GM21737 (cell line): ENCODE measurements at regions not wholly inside any gene's neighbourhood (a gene's known extent, or its start where the extent isn't known, plus 50 kb on each side); places are given as distances from the start of the nearest gene placed in this dataset.
"Not testable (repeated sequence)": the region's sequence is repeated elsewhere in the genome, so short reads cannot be mapped to it uniquely, and the experiment has no call there.

Source experiments
- ATAC-seq: cut with Tn5 transposase; IDR thresholded peaks from one replicate; pipeline ENCODE4 v1.9.1; 2021; ENCODE audit warnings: mild to moderate bottlenecking, moderate library complexity; ENCODE audit not compliant: unreplicated experiment

DNA sequence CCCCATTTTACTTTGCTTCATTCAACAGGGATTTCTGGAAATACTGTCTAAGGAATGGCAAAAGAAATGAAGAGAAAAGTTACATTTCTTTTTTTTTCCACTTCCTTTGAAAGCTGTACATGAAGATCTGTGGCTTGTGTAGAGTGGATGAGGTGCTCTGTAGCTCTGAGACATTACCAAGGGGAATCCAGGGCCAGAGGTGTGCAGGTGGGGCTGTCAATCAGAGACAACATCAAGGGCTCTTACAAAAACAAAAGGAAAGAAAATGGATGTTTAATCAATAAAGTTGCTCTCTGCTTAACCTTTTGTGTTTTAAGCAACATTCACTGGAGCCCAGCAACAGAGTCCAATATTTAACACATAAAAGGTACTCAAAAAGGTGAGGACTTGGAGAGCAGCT, 391.1 kb downstream of the TMEM38B start:
- ATAC-seq = no peak

DNA sequence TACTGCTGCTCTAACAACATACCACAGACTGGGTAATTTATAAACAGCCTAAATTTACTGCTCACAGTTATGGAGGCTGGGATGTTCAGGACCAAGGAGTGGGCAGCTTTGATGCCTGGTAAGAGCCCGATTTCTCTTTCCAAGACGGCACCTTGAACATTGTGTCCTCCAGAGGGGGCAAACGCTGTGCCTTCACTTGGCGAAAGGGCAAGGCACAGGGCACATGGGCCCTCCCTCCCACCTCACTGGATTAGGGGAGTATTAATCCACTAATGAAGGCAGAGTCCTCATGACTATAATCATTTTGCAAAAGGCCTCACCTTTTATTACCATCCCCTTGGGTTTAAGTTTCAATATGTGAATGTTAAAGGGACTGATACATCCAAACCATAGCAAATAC, 397.7 kb downstream of the TMEM38B start:
- no peak for ATAC-seq

DNA sequence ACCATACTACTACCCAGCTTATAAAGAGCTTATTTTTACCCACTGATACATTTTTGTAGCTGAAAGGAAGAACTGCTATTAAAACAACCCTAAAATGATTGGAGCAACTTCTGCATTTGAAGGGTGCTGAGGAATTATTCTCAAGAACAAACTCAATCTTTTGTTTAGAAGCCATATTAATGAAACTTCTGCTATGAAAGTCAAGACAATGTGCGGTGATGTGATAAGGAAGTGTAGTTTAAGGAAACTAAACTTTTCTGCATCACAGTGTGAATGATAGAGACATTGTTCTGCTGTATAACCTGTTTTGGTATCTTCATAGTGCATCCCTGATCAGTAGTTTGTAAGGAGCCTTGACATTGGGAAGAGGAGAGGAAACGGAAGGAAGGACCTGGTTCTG, 408.5 kb downstream of the TMEM38B start:
- ATAC-seq = no peak

DNA sequence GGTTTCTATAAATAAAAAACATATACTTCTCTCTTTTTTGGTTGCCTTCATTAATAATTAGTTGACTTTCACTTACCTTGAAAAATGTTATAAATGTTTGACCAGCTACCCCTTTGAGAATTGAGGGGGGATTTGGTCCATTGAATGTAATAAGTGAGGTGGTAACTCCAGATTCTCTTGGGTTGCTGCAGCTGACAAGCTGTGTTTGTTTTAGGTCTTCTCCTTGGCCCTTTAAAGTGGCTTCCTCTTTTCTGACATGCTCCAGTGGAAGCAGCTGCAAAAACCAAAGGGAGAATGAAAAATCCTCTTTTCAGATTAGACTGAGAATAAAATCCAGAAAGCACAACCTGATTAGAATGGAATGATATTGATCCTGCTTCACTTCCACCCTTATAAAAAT, 410.5 kb downstream of the TMEM38B start:
- peak; percentile 62 for ATAC-seq

DNA sequence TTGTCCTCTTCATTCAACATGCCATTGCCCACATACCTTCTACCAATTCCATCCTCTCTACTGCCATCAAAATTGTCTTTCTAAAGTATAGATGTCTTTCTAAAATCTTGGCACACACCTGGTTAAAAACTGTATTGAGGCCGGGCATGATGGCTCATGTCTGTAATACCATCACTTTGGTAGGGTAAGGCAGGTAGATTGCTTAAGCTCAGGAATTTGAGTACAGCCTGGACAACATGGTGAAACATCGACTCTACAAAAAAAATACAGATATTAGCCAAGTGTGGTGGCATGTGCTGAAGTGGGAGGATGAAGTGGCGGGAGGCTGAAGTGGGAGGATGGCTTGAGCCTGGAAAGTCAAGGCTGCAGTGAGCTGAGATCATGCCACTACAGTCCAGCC, 412.1 kb downstream of the TMEM38B start:
- ATAC-seq = no peak

DNA sequence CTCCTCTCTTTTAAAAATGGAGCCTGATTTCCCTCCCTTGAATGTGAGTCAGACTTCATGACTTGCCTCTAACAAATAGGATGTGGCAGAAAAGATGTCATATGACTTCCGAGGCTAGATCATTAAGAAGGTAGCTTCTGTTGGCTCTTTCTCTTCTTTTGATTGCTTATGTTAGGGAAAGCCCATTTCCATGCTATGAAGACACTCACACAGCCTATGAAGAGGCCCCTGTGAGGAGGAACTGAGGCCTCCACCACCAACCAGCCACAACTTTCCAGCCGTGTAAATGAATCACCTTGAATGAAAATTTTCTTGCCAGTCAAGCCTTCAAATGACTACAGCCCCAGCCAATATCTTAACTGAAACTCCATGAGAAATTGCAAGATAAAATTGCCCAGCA, 413.4 kb downstream of the TMEM38B start:
- no peak for ATAC-seq

DNA sequence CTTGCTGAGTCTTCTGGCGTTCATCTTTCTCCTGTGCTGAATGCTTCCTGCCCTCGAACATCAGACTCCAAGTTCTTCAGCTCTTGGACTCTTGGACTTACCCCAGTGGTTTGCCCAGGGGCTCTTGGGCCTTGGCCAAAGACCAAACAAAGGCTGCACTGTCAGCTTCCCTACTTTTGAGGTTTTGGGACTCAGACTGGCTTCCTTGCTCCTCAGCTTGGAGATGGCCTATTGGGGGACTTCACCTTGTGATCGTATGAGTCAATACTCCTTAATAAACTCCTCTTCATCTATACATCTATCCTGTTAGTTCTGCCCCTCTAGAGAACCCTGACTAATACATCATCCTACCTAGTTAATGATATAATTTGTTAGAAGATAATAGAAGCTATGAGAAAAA, 415.4 kb downstream of the TMEM38B start:
- not testable (repeated sequence) for ATAC-seq

DNA sequence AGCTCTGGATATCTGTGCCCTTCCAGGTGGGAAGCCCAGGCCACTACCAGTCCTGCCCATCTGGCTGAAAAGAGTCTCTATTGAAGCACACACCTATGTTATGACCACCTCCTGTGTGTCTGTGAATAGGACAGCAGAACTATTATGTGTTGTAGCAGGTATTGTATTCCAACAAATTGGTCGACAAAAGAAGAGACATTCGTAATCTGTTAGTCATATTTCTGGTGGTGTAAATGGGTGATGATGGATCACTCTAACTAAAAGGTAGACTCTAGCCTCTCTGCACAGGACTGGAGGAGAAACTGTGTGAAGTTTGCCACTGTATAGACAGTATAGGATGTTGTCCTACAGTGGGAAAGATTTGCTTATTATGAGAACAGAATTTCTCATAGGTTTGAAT, 416.1 kb downstream of the TMEM38B start:
- no peak for ATAC-seq

DNA sequence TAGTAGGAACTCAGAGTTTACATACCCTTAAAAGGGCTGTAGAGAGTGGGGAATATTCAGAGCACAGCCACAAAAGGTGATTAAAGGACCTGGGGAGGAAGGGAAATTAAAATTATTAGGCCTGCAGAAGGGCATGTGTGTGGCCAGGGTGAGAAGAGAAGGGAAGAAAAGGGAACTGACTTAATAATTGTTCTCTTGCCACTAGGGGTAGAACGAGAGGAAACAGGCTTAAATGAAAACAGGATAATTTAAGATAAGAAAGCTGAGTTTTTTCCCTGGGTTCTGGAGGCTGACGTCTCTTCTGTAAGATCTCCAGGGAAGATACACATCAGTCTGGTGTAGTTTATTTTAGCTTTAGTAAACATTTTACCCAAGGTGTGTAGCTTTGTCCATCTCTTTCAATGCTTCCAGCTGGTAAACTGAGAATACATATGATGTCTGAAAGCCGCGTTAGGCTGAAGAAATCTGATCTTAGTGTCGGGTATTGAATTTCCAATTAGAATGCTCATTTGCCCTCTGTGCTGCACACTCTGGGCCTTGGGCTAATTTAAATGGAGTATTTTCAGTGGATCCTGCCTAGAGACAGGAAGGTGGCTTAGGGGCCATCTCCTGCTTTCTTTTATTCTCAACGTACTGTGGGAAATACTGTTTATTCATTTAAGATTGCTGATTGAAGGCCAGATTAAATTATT, 416.8 kb downstream of the TMEM38B start:
- ATAC-seq = no peak

DNA sequence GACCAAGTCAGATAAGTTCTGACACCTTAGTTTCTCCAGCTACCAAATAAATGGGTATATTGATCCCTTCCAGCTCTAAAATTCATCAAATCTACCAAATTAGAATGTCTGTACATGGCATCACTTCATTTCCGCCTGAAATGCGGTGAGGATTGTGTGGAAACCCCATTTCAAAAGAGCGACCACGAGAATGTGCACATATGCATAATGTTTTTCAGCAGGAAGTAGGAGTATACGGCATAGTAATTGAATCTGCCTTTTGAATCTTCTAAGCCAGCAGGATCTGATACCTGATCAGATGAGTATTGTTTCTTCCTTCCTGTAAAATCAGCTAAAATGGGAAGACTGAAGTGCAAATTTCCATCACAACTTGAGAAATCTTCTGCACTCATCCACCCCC, 418.6 kb downstream of the TMEM38B start:
- no peak for ATAC-seq

DNA sequence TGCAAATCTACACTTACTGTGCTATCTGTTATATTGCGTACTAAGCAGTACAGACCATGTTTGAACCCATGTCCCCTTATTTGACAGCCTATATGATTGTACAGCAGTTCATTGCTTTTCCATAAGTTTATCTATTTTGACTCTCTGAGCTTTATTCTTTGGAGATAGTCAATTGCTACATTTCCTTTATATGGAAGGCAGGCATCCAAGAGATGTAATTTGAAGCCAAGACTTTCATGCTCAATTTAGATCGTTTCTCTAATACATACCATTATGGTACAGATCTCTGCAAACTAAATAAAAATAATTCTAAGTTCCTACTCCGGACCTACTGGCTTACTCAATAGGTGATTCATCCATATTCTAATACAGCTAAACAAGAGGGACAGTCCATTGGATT, 424.8 kb downstream of the TMEM38B start:
- no peak for ATAC-seq

DNA sequence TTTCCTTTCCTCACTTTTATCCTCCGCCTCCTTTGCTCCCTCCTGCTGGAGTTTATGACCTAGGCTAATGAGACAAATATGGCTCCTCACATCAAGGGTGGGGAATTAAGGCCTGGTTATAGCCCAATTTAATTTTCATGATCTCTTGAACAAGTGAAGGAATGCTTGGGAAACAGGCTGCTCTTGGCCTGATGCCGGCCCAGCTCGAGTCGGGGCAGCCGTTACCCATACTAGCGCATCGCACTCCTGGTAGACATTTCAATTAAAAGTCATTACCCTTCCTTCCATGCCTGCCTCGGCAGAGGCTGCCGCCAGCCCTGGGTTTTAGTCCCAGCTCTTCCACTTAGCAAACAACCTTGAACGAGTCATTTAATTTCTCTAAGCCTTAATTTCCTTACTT, 425.7 kb downstream of the TMEM38B start:
- no peak for ATAC-seq

DNA sequence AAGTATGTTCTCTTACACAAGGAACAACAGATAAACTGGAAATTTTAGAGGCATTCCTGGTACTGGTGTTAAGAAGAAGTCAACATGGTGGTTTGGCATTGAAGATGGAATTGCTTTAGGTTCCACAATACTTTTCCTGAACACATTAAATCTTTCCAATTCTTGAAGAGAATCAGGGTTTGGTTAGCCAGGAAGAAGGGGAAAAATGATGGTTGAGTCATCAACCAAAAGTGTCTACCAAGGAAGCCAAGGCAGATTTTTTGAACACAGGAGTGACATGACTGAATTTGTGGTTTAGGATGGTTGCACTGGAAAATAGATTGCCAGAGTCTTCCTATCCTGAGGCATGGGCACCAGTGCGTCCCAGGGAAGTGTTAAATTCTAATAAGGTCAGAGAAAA, 433.4 kb downstream of the TMEM38B start:
- no peak for ATAC-seq

DNA sequence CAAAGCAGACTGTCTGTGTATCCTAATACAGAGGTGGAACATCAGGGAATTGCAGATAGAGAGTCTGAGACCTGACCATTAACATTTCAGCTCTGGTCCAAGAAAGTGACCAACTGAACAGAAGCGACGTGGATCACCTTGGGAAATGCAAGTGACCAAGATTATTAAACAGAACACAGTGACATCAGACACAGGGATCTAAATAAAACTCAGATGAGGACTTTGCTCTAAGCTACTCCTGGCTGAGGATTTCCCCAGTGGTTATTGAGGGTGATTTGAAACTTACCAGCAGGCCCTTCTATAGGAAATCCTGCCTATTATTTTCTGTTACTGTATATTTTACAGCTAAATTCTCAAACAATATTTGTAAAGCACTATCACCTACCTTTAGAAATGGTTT, 436.0 kb downstream of the TMEM38B start:
- ATAC-seq = no peak

DNA sequence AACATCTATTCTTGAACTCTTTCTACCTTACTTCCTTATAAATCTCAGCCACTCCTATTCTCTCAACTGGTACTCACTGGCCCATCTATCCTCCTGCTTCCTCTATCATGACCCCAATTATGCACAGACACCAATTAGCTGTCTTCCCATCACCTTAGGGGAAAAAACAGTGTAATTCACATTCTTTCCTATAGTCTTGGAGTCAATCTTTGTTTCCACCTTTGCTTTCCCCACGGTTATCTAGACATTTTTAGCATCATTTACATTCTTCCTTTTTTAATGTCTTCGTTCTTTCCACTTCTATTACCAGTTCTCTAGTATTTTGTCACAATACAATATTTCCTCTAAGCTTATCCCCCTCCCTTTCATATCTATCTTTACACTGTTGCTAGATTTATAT, 449.4 kb downstream of the TMEM38B start:
- ATAC-seq = no peak

DNA sequence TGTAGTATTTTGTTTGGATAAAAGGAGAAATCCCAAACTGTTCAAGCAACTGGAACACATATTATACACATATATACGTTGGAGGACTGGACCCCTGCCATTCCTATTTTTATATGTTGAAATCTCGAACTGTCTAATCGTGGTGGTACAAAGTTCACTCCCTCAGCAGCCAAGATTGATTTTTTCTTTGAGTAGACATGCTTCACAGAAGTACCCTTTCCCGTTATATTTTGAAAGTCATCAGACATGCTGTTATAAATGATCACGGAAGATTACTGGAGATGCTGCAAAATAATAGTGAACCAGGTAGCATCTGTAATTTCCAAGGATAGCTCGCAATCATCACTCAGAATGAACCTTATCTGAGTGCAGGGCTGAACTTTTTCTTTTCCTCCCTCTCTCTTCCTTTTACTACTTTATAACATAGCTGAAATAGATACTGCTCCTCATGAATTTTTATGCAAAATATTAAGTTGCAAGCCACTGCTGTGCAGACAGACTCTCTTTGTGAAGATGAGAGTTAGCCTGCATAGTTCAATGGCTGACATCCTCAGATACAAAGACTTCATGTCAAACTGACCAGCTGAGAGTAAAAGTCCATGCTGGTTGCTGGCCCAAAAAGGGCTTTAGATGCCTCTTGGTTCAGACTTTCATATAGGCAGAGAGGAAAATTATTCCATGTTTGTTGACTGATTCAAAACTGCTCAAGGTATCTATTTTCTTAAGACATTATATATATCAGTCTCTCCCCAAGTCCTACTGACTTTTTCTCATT, 451.9 kb downstream of the TMEM38B start:
- no peak for ATAC-seq

DNA sequence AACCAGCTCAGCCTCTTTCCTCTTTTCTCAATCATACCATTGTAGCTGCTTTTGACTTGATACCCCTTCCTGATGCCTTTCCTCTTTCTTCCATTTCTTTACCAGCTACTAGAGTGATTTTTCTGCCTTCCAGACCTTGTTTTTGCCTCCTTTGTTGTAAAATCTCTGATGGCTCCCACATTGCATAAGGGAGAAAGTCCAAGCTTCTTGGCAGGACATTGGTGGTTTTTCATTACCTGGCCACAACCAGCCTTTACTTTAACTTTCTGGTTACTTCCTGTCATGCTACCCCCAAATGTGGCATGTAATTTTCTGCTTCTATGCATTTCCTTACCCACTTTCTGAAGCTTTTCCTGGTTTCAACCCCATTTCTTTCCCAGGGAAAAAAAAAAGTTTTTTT, 452.5 kb downstream of the TMEM38B start:
- no peak for ATAC-seq

DNA sequence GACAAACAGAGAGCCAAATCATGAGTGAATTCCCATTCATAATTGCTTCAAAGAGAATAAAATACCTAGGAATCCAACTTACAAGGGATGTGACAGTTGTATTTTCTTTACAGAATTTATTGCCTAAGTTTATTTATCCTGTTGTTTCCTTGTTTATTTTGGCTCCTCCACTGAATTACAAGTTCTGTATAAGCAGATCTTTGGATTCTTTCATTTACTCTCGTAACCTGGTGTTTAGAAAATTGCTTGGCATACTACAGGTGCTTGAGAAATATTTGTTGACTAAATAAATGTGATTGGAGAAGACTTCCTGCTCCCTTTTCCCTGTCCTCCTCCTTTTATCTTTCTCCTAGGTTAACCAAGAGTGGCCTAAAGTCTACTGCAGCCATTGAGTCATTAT, 455.6 kb downstream of the TMEM38B start:
- no peak for ATAC-seq

DNA sequence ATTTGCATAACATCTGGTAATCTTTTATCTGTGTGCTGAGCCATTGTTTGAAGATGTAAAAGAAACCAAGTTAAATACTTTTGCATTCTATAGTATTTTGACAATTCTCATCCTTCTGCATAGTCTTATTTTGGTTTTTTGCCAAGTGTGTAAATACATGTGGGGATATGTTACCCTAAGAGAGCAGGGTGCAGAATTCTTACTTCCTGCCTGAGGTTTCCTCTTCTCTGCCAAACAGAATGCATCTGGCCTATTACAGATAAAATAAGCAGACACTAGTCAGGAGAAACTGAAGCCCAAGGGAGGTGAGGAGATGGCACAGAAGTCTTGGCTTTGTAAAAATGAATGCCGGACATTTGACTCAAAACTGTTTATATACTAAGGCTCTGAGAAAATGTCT, 462.1 kb downstream of the TMEM38B start:
- no peak for ATAC-seq

DNA sequence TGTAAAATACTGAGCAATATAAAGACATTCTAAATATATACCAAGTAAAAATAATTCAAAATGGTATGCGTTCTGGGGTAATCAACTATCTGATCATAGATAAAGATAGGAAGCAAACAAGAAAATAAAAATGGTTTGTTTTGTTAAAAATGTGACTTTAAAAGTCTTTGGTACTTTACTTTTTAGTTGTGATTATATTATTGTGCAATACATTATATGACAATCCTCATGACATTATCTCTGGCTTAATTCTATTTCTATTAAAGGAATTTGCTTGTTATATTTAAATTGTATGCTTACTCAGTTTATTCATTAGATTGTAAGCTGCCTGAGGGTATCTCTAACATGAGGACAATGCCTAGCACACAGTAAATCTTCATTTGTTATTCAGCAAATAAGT, 477.9 kb downstream of the TMEM38B start:
- no peak for ATAC-seq

DNA sequence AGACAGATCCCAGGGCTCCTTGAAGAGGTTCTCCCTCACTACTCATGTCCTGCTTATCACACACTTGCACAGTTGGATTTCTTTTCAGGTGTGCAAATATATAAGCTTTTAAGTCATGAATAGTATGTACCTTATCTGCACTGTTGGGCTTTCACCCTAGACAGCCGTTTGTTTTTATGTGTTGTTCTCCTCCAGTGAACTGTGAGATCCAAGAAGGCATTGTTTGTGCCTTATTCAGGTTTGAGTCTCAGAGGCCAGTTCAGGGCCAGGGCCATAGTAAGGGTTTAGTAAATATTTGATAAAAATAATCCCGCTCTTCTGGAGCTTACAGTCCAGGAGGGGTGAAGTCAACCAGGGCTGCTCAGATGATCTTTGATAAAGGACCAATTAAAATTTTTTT, 480.0 kb downstream of the TMEM38B start:
- no peak for ATAC-seq

DNA sequence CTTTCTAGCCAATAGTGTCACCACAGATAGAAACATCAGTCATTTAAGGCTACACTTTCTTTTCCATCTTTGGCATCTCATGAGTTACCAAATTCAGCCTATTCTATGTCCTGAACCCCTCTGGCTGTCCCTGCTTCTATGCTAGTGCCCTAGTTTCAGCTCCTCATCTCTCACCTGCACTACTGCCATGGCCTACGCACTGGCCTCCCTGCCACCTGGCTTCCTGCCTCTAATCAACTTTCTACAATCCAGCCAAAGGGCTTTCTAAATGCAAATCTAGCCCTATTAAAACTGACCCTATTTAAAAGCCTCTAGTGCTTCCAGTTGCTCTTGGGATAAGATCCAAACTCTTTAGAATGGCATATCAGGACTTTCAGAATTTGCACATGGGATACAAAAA, 482.9 kb downstream of the TMEM38B start:
- no peak for ATAC-seq

DNA sequence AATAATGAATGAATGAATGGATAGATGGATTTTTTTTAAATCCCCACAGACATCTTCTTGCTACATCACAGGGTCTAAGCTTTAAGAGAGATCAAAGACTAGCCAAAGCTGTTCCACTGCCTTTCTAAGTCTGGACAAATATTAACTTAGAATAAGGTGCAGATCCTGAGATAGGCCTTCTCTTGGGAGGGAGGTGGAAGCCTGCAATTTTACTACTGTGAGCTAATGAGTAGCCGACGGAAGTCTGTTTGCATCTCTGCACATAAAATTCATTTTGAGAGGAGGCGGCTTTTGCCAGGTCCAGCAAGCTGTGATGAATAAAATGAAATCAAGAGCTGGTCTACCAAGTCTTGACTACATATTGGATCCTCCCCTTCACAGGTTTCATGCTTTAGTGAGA, 484.9 kb downstream of the TMEM38B start:
- no peak for ATAC-seq
